Neural cell (in vitro differentiated cells): ENCODE measurements at regions not wholly inside any gene's neighbourhood (a gene's known extent, or its start where the extent isn't known, plus 50 kb on each side); places are given as distances from the start of the nearest gene placed in this dataset.

Source experiments
- H2AFZ ChIP-seq: fragments of 200-600, 300-800 bp; sonication (generic), shearing (Covaris generic); 2 replicates; pipeline ENCODE4 v1.6.0; 2014; ENCODE audit warnings: low read depth, mild to moderate bottlenecking, antibody characterized with exemption, low read length, moderate library complexity
- H3F3A ChIP-seq: fragments of 200-600 bp; shearing (Covaris generic); 2 replicates; pipeline ENCODE4 v1.6.1; 2016; ENCODE audit warnings: mild to moderate bottlenecking, moderate library complexity, mixed read lengths, antibody characterized with exemption, low read length; ENCODE audit not compliant: insufficient read depth, poor library complexity, severe bottlenecking
- H3K27ac ChIP-seq: fragments of 200-600, 300-800 bp; sonication (generic), shearing (Covaris generic); 2 replicates; pipeline ENCODE4 v1.5.1; 2014; ENCODE audit warnings: mild to moderate bottlenecking, low read length, moderate library complexity
- H3K27me3 ChIP-seq: fragments of 300-800, 200-600 bp; sonication (generic), shearing (Covaris generic); 2 replicates; pipeline ENCODE4 v1.6.0; 2014; ENCODE audit warnings: mild to moderate bottlenecking, low read depth, low read length, moderate library complexity; ENCODE audit not compliant: insufficient read depth
- H3K36me3 ChIP-seq: fragments of 300-800, 200-600 bp; sonication (generic), shearing (Covaris generic); 2 replicates; pipeline ENCODE4 v1.5.1; 2014; ENCODE audit warnings: mild to moderate bottlenecking, antibody characterized with exemption, low read length, moderate library complexity; ENCODE audit not compliant: insufficient read depth
- H3K4me2 ChIP-seq: fragments of 300-800, 200-600 bp; sonication (generic), shearing (Covaris generic); 2 replicates; pipeline ENCODE4 v1.6.0; 2014; ENCODE audit warnings: mild to moderate bottlenecking, low read length
- H3K4me3 ChIP-seq: fragments of 300-800, 200-600 bp; sonication (generic), shearing (Covaris generic); 2 replicates; pipeline ENCODE4 v1.5.1; 2014; ENCODE audit warnings: mild to moderate bottlenecking, low read length, moderate library complexity
- H3K79me2 ChIP-seq: fragments of 200-600 bp; shearing (Covaris generic); replicated peaks from 2 replicates; pipeline ENCODE4 v1.6.0; 2014; ENCODE audit warnings: mild to moderate bottlenecking, low read length, moderate library complexity; ENCODE audit not compliant: insufficient read depth
- H3K9ac ChIP-seq: fragments of 300-800, 200-600 bp; sonication (generic), shearing (Covaris generic); 2 replicates; pipeline ENCODE4 v1.6.1; 2016; ENCODE audit warnings: mild to moderate bottlenecking, low read length, mixed read lengths
- H3K9me2 ChIP-seq: fragments of 200-600 bp; shearing (Covaris generic); 2 replicates; pipeline ENCODE4 v1.6.1; 2016; ENCODE audit warnings: mild to moderate bottlenecking, low read length, mixed read lengths; ENCODE audit not compliant: insufficient read depth
- H3K9me3 ChIP-seq: fragments of 200-600, 300-800 bp; sonication (generic), shearing (Covaris generic); 2 replicates; pipeline ENCODE4 v1.6.1; 2016; ENCODE audit warnings: mild to moderate bottlenecking, mixed run types, low read length, moderate library complexity, mixed read lengths
- H4K20me1 ChIP-seq: fragments of 200-600 bp; shearing (Covaris generic); 2 replicates; pipeline ENCODE4 v1.6.1; 2016; ENCODE audit warnings: mild to moderate bottlenecking, mixed run types; ENCODE audit not compliant: insufficient read depth
- EP300 ChIP-seq: fragments of 450-650 bp; conservative IDR thresholded peaks from 2 replicates; pipeline ENCODE4 v1.6.1; 2014; ENCODE audit warnings: antibody characterized with exemption, mild to moderate bottlenecking, moderate library complexity; ENCODE audit not compliant: poor library complexity, severe bottlenecking
- EZH2 ChIP-seq: fragments of 200-600, 300-800 bp; shearing (Covaris generic), sonication (generic); IDR thresholded peaks from 2 replicates; pipeline ENCODE4 v1.6.1; 2014; ENCODE audit warnings: antibody characterized with exemption, low read length, borderline replicate concordance, mild to moderate bottlenecking; ENCODE audit not compliant: insufficient read depth, poor library complexity, severe bottlenecking
- MXI1 ChIP-seq: fragments of 450-650 bp; conservative IDR thresholded peaks from 2 replicates; pipeline ENCODE4 v1.6.1; 2014; ENCODE audit warnings: antibody characterized with exemption, mild to moderate bottlenecking; ENCODE audit not compliant: poor library complexity, severe bottlenecking
- POLR2AphosphoS5 ChIP-seq: IDR thresholded peaks from 2 replicates; pipeline ENCODE4 v1.6.1; 2012
- RAD21 ChIP-seq: fragments of 450-650 bp; conservative IDR thresholded peaks from 2 replicates; pipeline ENCODE4 v1.6.1; 2014; ENCODE audit warnings: antibody characterized with exemption, mild to moderate bottlenecking, moderate library complexity
- SMC3 ChIP-seq: fragments of 450-650 bp; conservative IDR thresholded peaks from 2 replicates; pipeline ENCODE4 v1.6.1; 2014; ENCODE audit warnings: antibody characterized with exemption, mild to moderate bottlenecking, moderate library complexity; ENCODE audit not compliant: poor library complexity
- TAF1 ChIP-seq: IDR thresholded peaks from 2 replicates; pipeline ENCODE4 v1.6.1; 2012; ENCODE audit warnings: low read depth
- TF ChIP-seq, protein P1 (sequence below): IDR thresholded peaks from 2 replicates; pipeline ENCODE4 v1.6.1; 2012; ENCODE audit warnings: borderline replicate concordance
- TF ChIP-seq, protein P2 (sequence below): fragments of 450-650 bp; IDR thresholded peaks from 2 replicates; pipeline ENCODE4 v1.5.1; 2014; ENCODE audit warnings: antibody characterized with exemption, mild to moderate bottlenecking, moderate library complexity; ENCODE audit not compliant: poor library complexity, severe bottlenecking

DNA sequence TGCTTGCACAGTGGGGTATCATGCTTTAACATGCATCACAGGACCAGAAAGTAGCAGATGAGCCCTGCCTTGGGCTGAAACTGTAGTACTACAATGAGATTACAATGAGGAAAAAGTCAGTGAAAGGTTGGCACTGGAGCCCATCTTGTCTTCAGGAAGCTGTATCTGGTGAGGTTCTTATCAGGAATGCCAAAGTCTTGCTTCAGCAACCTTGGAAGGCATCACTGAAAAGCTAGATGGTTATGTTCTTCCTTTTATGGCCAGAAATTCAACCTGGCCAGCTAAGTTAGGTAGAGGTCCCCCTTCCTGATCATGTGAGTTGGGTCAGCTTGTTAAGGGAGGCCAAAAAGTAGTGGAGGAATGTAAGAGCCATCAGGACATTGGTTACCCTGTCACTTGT, 254.0 kb upstream of the FAT3 start:
- H3K4me2 ChIP-seq, result no peak overlapping the region
- H3K79me2 ChIP-seq, result no peaks in the 10 kb centered on the region
- H3F3A ChIP-seq, result no peaks in the 10 kb centered on the region
- TF ChIP-seq, protein P1, sequence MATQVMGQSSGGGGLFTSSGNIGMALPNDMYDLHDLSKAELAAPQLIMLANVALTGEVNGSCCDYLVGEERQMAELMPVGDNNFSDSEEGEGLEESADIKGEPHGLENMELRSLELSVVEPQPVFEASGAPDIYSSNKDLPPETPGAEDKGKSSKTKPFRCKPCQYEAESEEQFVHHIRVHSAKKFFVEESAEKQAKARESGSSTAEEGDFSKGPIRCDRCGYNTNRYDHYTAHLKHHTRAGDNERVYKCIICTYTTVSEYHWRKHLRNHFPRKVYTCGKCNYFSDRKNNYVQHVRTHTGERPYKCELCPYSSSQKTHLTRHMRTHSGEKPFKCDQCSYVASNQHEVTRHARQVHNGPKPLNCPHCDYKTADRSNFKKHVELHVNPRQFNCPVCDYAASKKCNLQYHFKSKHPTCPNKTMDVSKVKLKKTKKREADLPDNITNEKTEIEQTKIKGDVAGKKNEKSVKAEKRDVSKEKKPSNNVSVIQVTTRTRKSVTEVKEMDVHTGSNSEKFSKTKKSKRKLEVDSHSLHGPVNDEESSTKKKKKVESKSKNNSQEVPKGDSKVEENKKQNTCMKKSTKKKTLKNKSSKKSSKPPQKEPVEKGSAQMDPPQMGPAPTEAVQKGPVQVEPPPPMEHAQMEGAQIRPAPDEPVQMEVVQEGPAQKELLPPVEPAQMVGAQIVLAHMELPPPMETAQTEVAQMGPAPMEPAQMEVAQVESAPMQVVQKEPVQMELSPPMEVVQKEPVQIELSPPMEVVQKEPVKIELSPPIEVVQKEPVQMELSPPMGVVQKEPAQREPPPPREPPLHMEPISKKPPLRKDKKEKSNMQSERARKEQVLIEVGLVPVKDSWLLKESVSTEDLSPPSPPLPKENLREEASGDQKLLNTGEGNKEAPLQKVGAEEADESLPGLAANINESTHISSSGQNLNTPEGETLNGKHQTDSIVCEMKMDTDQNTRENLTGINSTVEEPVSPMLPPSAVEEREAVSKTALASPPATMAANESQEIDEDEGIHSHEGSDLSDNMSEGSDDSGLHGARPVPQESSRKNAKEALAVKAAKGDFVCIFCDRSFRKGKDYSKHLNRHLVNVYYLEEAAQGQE, result no peak
- no peak for TF ChIP-seq EP300
- TF ChIP-seq, protein P2, sequence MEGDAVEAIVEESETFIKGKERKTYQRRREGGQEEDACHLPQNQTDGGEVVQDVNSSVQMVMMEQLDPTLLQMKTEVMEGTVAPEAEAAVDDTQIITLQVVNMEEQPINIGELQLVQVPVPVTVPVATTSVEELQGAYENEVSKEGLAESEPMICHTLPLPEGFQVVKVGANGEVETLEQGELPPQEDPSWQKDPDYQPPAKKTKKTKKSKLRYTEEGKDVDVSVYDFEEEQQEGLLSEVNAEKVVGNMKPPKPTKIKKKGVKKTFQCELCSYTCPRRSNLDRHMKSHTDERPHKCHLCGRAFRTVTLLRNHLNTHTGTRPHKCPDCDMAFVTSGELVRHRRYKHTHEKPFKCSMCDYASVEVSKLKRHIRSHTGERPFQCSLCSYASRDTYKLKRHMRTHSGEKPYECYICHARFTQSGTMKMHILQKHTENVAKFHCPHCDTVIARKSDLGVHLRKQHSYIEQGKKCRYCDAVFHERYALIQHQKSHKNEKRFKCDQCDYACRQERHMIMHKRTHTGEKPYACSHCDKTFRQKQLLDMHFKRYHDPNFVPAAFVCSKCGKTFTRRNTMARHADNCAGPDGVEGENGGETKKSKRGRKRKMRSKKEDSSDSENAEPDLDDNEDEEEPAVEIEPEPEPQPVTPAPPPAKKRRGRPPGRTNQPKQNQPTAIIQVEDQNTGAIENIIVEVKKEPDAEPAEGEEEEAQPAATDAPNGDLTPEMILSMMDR, result no peak
- TF ChIP-seq TAF1, result no peak
- TF ChIP-seq RAD21, result no peak
- TF ChIP-seq SMC3, result no peak
- TF ChIP-seq MXI1, result no peak
- no peak for TF ChIP-seq POLR2AphosphoS5
- TF ChIP-seq EZH2, result no peak
- H3K9ac ChIP-seq, result no peak overlapping the region
- no peaks in the 10 kb centered on the region for H3K9me3 ChIP-seq
- no peaks in the 10 kb centered on the region for H3K9me2 ChIP-seq
- H2AFZ ChIP-seq, result no peak overlapping the region
- no peaks in the 10 kb centered on the region for H3K27me3 ChIP-seq
- H3K4me3 ChIP-seq, result no peak overlapping the region
- no peaks in the 10 kb centered on the region for H4K20me1 ChIP-seq
- no peak overlapping the region for H3K27ac ChIP-seq
- no peaks in the 10 kb centered on the region for H3K36me3 ChIP-seq

DNA sequence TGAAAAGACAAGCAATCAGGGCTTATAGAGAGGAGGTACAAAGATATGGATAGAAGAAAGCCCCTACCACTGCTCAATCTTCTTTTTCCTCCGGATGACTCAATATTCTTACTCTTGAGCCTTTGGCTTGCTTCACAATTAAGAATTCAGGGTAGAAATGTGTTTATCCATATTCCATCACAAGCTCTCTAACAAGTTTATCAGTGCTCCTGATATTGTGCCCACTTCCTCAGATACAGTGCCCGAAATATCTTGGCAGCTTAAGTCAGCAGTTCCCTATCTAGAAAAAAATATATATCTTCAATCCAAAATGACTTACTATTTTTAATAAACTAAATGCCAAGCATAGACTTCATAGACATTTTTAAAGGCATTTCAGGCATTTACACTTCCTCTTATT, 255.1 kb upstream of the FAT3 start:
- H3K27me3 ChIP-seq, result no peaks in the 10 kb centered on the region
- no peaks in the 10 kb centered on the region for H3K9me3 ChIP-seq
- H3F3A ChIP-seq, result no peaks in the 10 kb centered on the region
- H3K4me3 ChIP-seq, result no peak overlapping the region
- H3K79me2 ChIP-seq, result no peaks in the 10 kb centered on the region
- H2AFZ ChIP-seq, result no peak overlapping the region
- no peaks in the 10 kb centered on the region for H3K36me3 ChIP-seq
- H3K9ac ChIP-seq, result no peak overlapping the region
- H4K20me1 ChIP-seq, result no peaks in the 10 kb centered on the region
- TF ChIP-seq RAD21 (no peak), SMC3 (no peak), EP300 (no peak), TAF1 (no peak), EZH2 (no peak), POLR2AphosphoS5 (no peak), MXI1 (no peak)
- TF ChIP-seq, protein P1, result no peak
- TF ChIP-seq, protein P2, result no peak
- H3K4me2 ChIP-seq, result no peak overlapping the region
- H3K27ac ChIP-seq, result no peak overlapping the region
- H3K9me2 ChIP-seq, result no peaks in the 10 kb centered on the region
